ENCODE measurements at regions not wholly inside any gene's neighbourhood (a gene's known extent, or its start where the extent isn't known, plus 50 kb on each side); places are given as distances from the start of the nearest gene placed in this dataset.

GRCh38 chr13:73278186-73278585 lies 219.4 kb downstream of the KLF5 start:
- Histone ChIP-seq H3K4me1 (ENCODE audit: insufficient read depth, low read length, poor library complexity, severe bottlenecking) (no peaks in the 10 kb centered on the region), H2AFZ (ENCODE audit: low read length) (no peak overlapping the region), H3K9me2 (ENCODE audit: insufficient read depth, low read length) (no peaks in the 10 kb centered on the region), H3K79me2 (ENCODE audit: insufficient read depth, low read depth, low read length) (no peaks in the 10 kb centered on the region), H4K20me1 (ENCODE audit: insufficient read depth, low read length) (no peaks in the 10 kb centered on the region), H3K9me3 (ENCODE audit: low read length) (no peaks in the 10 kb centered on the region), H3K4me2 (ENCODE audit: low read length) (no peak overlapping the region), H3K36me3 (ENCODE audit: insufficient read depth, low read length) (no peaks in the 10 kb centered on the region), H3K4me3 (ENCODE audit: low read depth, low read length, poor library complexity, severe bottlenecking) (no peak overlapping the region), H3K27ac (ENCODE audit: low read depth, low read length, poor library complexity, severe bottlenecking) (no peak overlapping the region)
- CTCF ChIA-PET (ENCODE audit: unreplicated experiment), result no interaction called here
- intact Hi-C loops (cut with micrococcal nuclease; ENCODE audit: unreplicated experiment), result no loop called here
- no TSS peak for BruUV-seq (replicated peaks)
- POLR2A ChIA-PET, result no interaction called here
- TF ChIP-seq EZH2phosphoT487 (IDR thresholded peaks at IDR 0.05; ENCODE audit: borderline replicate concordance, low read depth, low read length) (no peak), CTCF (conservative IDR thresholded peaks at IDR 0.05; ENCODE audit: low read length) (no peak)
- no peak for DNase-seq (ENCODE audit: low spot score)

GRCh38 chr13:73275163-73275562 lies 216.4 kb downstream of the KLF5 start:
- DNase-seq (ENCODE audit: low spot score), result no peak
- Histone ChIP-seq H3K9me2 (ENCODE audit: insufficient read depth, low read length) (no peaks in the 10 kb centered on the region), H3K4me2 (ENCODE audit: low read length) (no peak overlapping the region), H3K36me3 (ENCODE audit: insufficient read depth, low read length) (no peaks in the 10 kb centered on the region), H3K4me1 (ENCODE audit: insufficient read depth, low read length, poor library complexity, severe bottlenecking) (no peaks in the 10 kb centered on the region), H3K79me2 (ENCODE audit: insufficient read depth, low read depth, low read length) (no peaks in the 10 kb centered on the region), H3K4me3 (ENCODE audit: low read depth, low read length, poor library complexity, severe bottlenecking) (no peak overlapping the region), H3K27ac (ENCODE audit: low read depth, low read length, poor library complexity, severe bottlenecking) (no peak overlapping the region), H3K9me3 (ENCODE audit: low read length) (no peaks in the 10 kb centered on the region), H2AFZ (ENCODE audit: low read length) (no peak overlapping the region), H4K20me1 (ENCODE audit: insufficient read depth, low read length) (no peaks in the 10 kb centered on the region)
- BruUV-seq (replicated peaks), result no TSS peak
- intact Hi-C loops (cut with micrococcal nuclease; ENCODE audit: unreplicated experiment), result no loop called here
- ChIA-PET CTCF (ENCODE audit: unreplicated experiment) (no interaction called here), POLR2A (no interaction called here)
- TF ChIP-seq EZH2phosphoT487 (IDR thresholded peaks at IDR 0.05; ENCODE audit: borderline replicate concordance, low read depth, low read length), result no peak
- TF ChIP-seq CTCF (conservative IDR thresholded peaks at IDR 0.05; ENCODE audit: low read length), result no peak

GRCh38 chr13:73274147-73274546 lies 215.3 kb downstream of the KLF5 start:
- Histone ChIP-seq H3K4me1 (ENCODE audit: insufficient read depth, low read length, poor library complexity, severe bottlenecking) (no peaks in the 10 kb centered on the region), H3K79me2 (ENCODE audit: insufficient read depth, low read depth, low read length) (no peaks in the 10 kb centered on the region), H3K4me2 (ENCODE audit: low read length) (no peak overlapping the region), H3K4me3 (ENCODE audit: low read depth, low read length, poor library complexity, severe bottlenecking) (no peak overlapping the region), H4K20me1 (ENCODE audit: insufficient read depth, low read length) (no peaks in the 10 kb centered on the region), H3K9me3 (ENCODE audit: low read length) (no peaks in the 10 kb centered on the region), H3K36me3 (ENCODE audit: insufficient read depth, low read length) (no peaks in the 10 kb centered on the region), H2AFZ (ENCODE audit: low read length) (no peak overlapping the region), H3K9me2 (ENCODE audit: insufficient read depth, low read length) (no peaks in the 10 kb centered on the region), H3K27ac (ENCODE audit: low read depth, low read length, poor library complexity, severe bottlenecking) (no peak overlapping the region)
- BruUV-seq (replicated peaks), result no TSS peak
- DNase-seq (ENCODE audit: low spot score), result no peak
- CTCF ChIA-PET (ENCODE audit: unreplicated experiment), result no interaction called here
- POLR2A ChIA-PET, result no interaction called here
- TF ChIP-seq EZH2phosphoT487 (IDR thresholded peaks at IDR 0.05; ENCODE audit: borderline replicate concordance, low read depth, low read length), result no peak
- TF ChIP-seq CTCF (conservative IDR thresholded peaks at IDR 0.05; ENCODE audit: low read length), result no peak
- intact Hi-C loops (cut with micrococcal nuclease; ENCODE audit: unreplicated experiment), result no loop called here
